WERI-Rb-1 (cell line): ENCODE measurements at regions not wholly inside any gene's neighbourhood (a gene's known extent, or its start where the extent isn't known, plus 50 kb on each side); places are given as distances from the start of the nearest gene placed in this dataset.

Experiments used
- DNase-seq: peaks from one replicate; pipeline ENCODE4 v3.0.0-alpha.2; 2020
- H3K27ac ChIP-seq: fragments of 250-450 bp; sonication (Bioruptor Pico); 2 replicates; pipeline ENCODE4 v1.5.1; 2020; ENCODE audit warnings: mild to moderate bottlenecking, moderate library complexity
- H3K27me3 ChIP-seq: fragments of 250-450 bp; sonication (Bioruptor Pico); 2 replicates; pipeline ENCODE4 v1.5.1; 2021; ENCODE audit warnings: mild to moderate bottlenecking, low read depth, moderate library complexity; ENCODE audit not compliant: insufficient read depth, severe bottlenecking
- H3K36me3 ChIP-seq: fragments of 250-450 bp; sonication (Bioruptor Pico); 2 replicates; pipeline ENCODE4 v1.5.1; 2020; ENCODE audit warnings: mild to moderate bottlenecking, moderate library complexity
- H3K4me3 ChIP-seq: 2 replicates; pipeline ENCODE4 v1.5.1; 2011; ENCODE audit warnings: low read depth, mild to moderate bottlenecking, control low read depth, low read length
- H3K9me3 ChIP-seq: fragments of 250-450 bp; sonication (Bioruptor Pico); 2 replicates; pipeline ENCODE4 v1.5.1; 2021; ENCODE audit warnings: mild to moderate bottlenecking, moderate library complexity; ENCODE audit not compliant: severe bottlenecking
- CTCF ChIP-seq: IDR thresholded peaks from 2 replicates; pipeline ENCODE4 v1.5.1; 2011; ENCODE audit warnings: low read depth, mild to moderate bottlenecking, control low read depth, inconsistent platforms, low read length

- H3K4me3 ChIP-seq, result no peak overlapping the region
- DNase-seq, result no peak
- H3K27ac ChIP-seq, result no peak overlapping the region
- H3K9me3 ChIP-seq, result no peaks in the 10 kb centered on the region
- no peak for TF ChIP-seq CTCF
- H3K27me3 ChIP-seq, result no peaks in the 10 kb centered on the region
- H3K36me3 ChIP-seq, result no peaks in the 10 kb centered on the region
These were observed 119.7 kb upstream of the CIBAR2 start for GRCh38 chr16:85231959-85232358.

GRCh38 chr16:85232369-85233142, 120.3 kb upstream of the CIBAR2 start:
- Histone ChIP-seq H3K27ac (no peak overlapping the region), H3K27me3 (no peaks in the 10 kb centered on the region), H3K4me3 (no peak overlapping the region), H3K9me3 (no peaks in the 10 kb centered on the region), H3K36me3 (no peaks in the 10 kb centered on the region)
- DNase-seq, result no peak
- no peak for TF ChIP-seq CTCF

- H3K27ac ChIP-seq, result no peak overlapping the region
- H3K27me3 ChIP-seq, result no peaks in the 10 kb centered on the region
- no peaks in the 10 kb centered on the region for H3K9me3 ChIP-seq
- H3K4me3 ChIP-seq, result no peak overlapping the region
- no peaks in the 10 kb centered on the region for H3K36me3 ChIP-seq
- TF ChIP-seq CTCF, result no peak
- DNase-seq, result no peak
These were observed 121.2 kb upstream of the CIBAR2 start for GRCh38 chr16:85233516-85233915.

GRCh38 chr16:85234310-85235204, 122.3 kb upstream of the CIBAR2 start:
- Histone ChIP-seq H3K27ac (peak overlapping the region; percentile 75), H3K4me3 (no peak overlapping the region), H3K27me3 (no peaks in the 10 kb centered on the region), H3K36me3 (no peaks in the 10 kb centered on the region), H3K9me3 (no peaks in the 10 kb centered on the region)
- no peak for TF ChIP-seq CTCF
- peak; percentile 71 for DNase-seq

- Histone ChIP-seq H3K4me3 (no peak overlapping the region), H3K27ac (no peak overlapping the region)
- DNase-seq, result no peak
These were observed 123.9 kb upstream of the CIBAR2 start for GRCh38 chr16:85235991-85236817.

More at GRCh38 chr16:85235991-85236817, 123.9 kb upstream of the CIBAR2 start:
- Histone ChIP-seq H3K36me3 (no peaks in the 10 kb centered on the region), H3K27me3 (no peaks in the 10 kb centered on the region), H3K9me3 (no peaks in the 10 kb centered on the region)
- no peak for TF ChIP-seq CTCF
